Upper lobe of left lung (tissue), 4 donors: ENCODE measurements at regions not wholly inside any gene's neighbourhood (a gene's known extent, or its start where the extent isn't known, plus 50 kb on each side); places are given as distances from the start of the nearest gene placed in this dataset.

Experiments used
- POLR2A ChIP-seq, 4 donors: fragments of 450-650 bp; IDR thresholded peaks; one replicate each; pipeline ENCODE4 v1.5.1; 2016 to 2017; ENCODE audit warnings: antibody characterized with exemption in 4 of 4, mild to moderate bottlenecking in 2 of 4
- POLR2AphosphoS5 ChIP-seq, 2 donors: sonication (generic); formaldehyde crosslinking; IDR thresholded peaks; one replicate each; pipeline ENCODE4 v1.5.1; 2017; ENCODE audit warnings: antibody characterized with exemption in 2 of 2
- TF ChIP-seq, protein P1 (sequence below), 6 experiments: fragments of 450-650 bp in 4 of 6; fragments of 200-600 bp in 2 of 6; sonication (generic) in 2 of 6; IDR thresholded peaks; one replicate each; pipeline ENCODE4 v1.5.1; 2016 to 2019; ENCODE audit warnings: antibody characterized with exemption in 6 of 6

DNA sequence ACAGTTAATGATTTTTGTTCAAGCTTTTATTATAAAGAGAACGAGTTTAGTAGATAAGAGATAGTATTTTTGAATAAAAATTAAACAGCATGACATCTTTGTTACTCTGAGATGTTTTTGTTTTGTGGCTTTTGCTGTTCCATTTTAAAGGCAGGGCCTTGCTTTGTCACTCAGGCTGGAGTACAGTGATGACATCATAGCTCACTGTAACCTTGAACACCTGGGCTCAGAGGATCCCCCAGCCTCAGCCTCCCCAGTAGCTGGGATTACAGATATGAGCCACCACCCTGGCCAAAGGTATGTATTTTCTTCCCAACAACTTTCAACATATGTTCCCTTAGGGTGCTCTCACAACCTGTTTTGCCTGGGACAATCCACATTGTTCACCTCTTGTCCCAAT is 730.9 kb upstream of the RGMB start:
- TF ChIP-seq POLR2A (IDR thresholded peaks at IDR 0.05) (no peak), POLR2AphosphoS5 (IDR thresholded peaks at IDR 0.05) (no peak)
- TF ChIP-seq, protein P1, sequence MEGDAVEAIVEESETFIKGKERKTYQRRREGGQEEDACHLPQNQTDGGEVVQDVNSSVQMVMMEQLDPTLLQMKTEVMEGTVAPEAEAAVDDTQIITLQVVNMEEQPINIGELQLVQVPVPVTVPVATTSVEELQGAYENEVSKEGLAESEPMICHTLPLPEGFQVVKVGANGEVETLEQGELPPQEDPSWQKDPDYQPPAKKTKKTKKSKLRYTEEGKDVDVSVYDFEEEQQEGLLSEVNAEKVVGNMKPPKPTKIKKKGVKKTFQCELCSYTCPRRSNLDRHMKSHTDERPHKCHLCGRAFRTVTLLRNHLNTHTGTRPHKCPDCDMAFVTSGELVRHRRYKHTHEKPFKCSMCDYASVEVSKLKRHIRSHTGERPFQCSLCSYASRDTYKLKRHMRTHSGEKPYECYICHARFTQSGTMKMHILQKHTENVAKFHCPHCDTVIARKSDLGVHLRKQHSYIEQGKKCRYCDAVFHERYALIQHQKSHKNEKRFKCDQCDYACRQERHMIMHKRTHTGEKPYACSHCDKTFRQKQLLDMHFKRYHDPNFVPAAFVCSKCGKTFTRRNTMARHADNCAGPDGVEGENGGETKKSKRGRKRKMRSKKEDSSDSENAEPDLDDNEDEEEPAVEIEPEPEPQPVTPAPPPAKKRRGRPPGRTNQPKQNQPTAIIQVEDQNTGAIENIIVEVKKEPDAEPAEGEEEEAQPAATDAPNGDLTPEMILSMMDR (IDR thresholded peaks at IDR 0.05): no peak
